ENCODE measurements at regions not wholly inside any gene's neighbourhood (a gene's known extent, or its start where the extent isn't known, plus 50 kb on each side); places are given as distances from the start of the nearest gene placed in this dataset.

GRCh38 chr4:100879471-100879870 lies 361.6 kb upstream of the EMCN start:
- Histone ChIP-seq H2AFZ (ENCODE audit: low read depth) (no peak overlapping the region), H3K4me3 (IDR thresholded peaks at IDR 0.05; ENCODE audit: insufficient read depth, low read depth, low read length) (no peak overlapping the region), H3K27me3 (ENCODE audit: insufficient read depth, low read depth) (no peaks in the 10 kb centered on the region), H3K79me2 (ENCODE audit: insufficient read depth, low read depth) (no peaks in the 10 kb centered on the region), H3K4me2 (no peak overlapping the region), H3K27ac (no peak overlapping the region), H4K20me1 (ENCODE audit: insufficient read depth) (no peaks in the 10 kb centered on the region), H3K4me1 (ENCODE audit: low read depth, poor library complexity, severe bottlenecking) (no peaks in the 10 kb centered on the region), H3K9ac (no peak overlapping the region), H3K36me3 (ENCODE audit: insufficient read depth) (no peaks in the 10 kb centered on the region)
- no peak for TF ChIP-seq CTCF (conservative IDR thresholded peaks at IDR 0.05; ENCODE audit: low read depth, low read length)

GRCh38 chr4:100876546-100876945 lies 358.7 kb upstream of the EMCN start:
- Histone ChIP-seq H3K27ac (no peak overlapping the region), H3K9ac (no peak overlapping the region), H3K4me2 (no peak overlapping the region), H3K4me1 (ENCODE audit: low read depth, poor library complexity, severe bottlenecking) (no peaks in the 10 kb centered on the region), H3K79me2 (ENCODE audit: insufficient read depth, low read depth) (no peaks in the 10 kb centered on the region), H3K27me3 (ENCODE audit: insufficient read depth, low read depth) (no peaks in the 10 kb centered on the region), H4K20me1 (ENCODE audit: insufficient read depth) (no peaks in the 10 kb centered on the region), H3K36me3 (ENCODE audit: insufficient read depth) (no peaks in the 10 kb centered on the region), H3K4me3 (IDR thresholded peaks at IDR 0.05; ENCODE audit: insufficient read depth, low read depth, low read length) (no peak overlapping the region), H2AFZ (ENCODE audit: low read depth) (no peak overlapping the region)
- no peak for TF ChIP-seq CTCF (conservative IDR thresholded peaks at IDR 0.05; ENCODE audit: low read depth, low read length)

GRCh38 chr4:100875296-100876068 lies 357.7 kb upstream of the EMCN start:
- Histone ChIP-seq H3K27ac (no peak overlapping the region), H3K27me3 (ENCODE audit: insufficient read depth, low read depth) (no peaks in the 10 kb centered on the region), H3K36me3 (ENCODE audit: insufficient read depth) (no peaks in the 10 kb centered on the region), H3K9ac (no peak overlapping the region), H3K4me3 (IDR thresholded peaks at IDR 0.05; ENCODE audit: insufficient read depth, low read depth, low read length) (no peak overlapping the region), H3K4me2 (no peak overlapping the region), H2AFZ (ENCODE audit: low read depth) (no peak overlapping the region), H4K20me1 (ENCODE audit: insufficient read depth) (no peaks in the 10 kb centered on the region), H3K79me2 (ENCODE audit: insufficient read depth, low read depth) (no peaks in the 10 kb centered on the region), H3K4me1 (ENCODE audit: low read depth, poor library complexity, severe bottlenecking) (no peaks in the 10 kb centered on the region)
- TF ChIP-seq CTCF (conservative IDR thresholded peaks at IDR 0.05; ENCODE audit: low read depth, low read length), result no peak

- H3K36me3 ChIP-seq (ENCODE audit: insufficient read depth), result no peaks in the 10 kb centered on the region
- no peaks in the 10 kb centered on the region for H4K20me1 ChIP-seq (ENCODE audit: insufficient read depth)
- no peak overlapping the region for H3K4me3 ChIP-seq (IDR thresholded peaks at IDR 0.05; ENCODE audit: insufficient read depth, low read depth, low read length)
- no peaks in the 10 kb centered on the region for H3K27me3 ChIP-seq (ENCODE audit: insufficient read depth, low read depth)
- H3K4me1 ChIP-seq (ENCODE audit: low read depth, poor library complexity, severe bottlenecking), result no peaks in the 10 kb centered on the region
- no peak overlapping the region for H2AFZ ChIP-seq (ENCODE audit: low read depth)
- no peak overlapping the region for H3K27ac ChIP-seq
- H3K79me2 ChIP-seq (ENCODE audit: insufficient read depth, low read depth), result no peaks in the 10 kb centered on the region
- no peak overlapping the region for H3K4me2 ChIP-seq
- no peak overlapping the region for H3K9ac ChIP-seq
- TF ChIP-seq CTCF (conservative IDR thresholded peaks at IDR 0.05; ENCODE audit: low read depth, low read length), result no peak
Measured at GRCh38 chr4:100872811-100873210, 355.0 kb upstream of the EMCN start.

All from KMS-11 (cell line).